Breast epithelium (tissue), 4 donors: ENCODE measurements at regions not wholly inside any gene's neighbourhood (a gene's known extent, or its start where the extent isn't known, plus 50 kb on each side); places are given as distances from the start of the nearest gene placed in this dataset.

Experiments
- DNase-seq, 2 donors: peaks; one replicate each; pipeline ENCODE4 v3.0.0-alpha.2; 2019; ENCODE audit warnings: low spot score in 2 of 2
- H3K27ac ChIP-seq, 2 donors: fragments of 200-600 bp; sonication (generic) in 1 of 2; one replicate each; pipeline ENCODE4 v1.5.1; 2016 to 2019; ENCODE audit warnings: mild to moderate bottlenecking in 1 of 2
- H3K27me3 ChIP-seq, 2 donors: fragments of 200-600 bp; sonication (generic) in 1 of 2; one replicate each; pipeline versions ENCODE4 v1.5.1 to v1.6.0; 2017 to 2019; ENCODE audit warnings: control low read depth in 1 of 2, mild to moderate bottlenecking in 1 of 2
- H3K36me3 ChIP-seq: fragments of 200-600 bp; one replicate; pipeline ENCODE4 v1.5.1; 2019
- H3K4me1 ChIP-seq, 2 donors: fragments of 200-600 bp; sonication (generic); one replicate each; pipeline ENCODE4 v1.5.1; 2016 to 2019; ENCODE audit warnings: control low read depth in 1 of 2
- H3K4me3 ChIP-seq, 3 donors: fragments of 200-600 bp; sonication (generic); 1 replicate in 2 of 3; 2 replicates in 1 of 3; pipeline ENCODE4 v1.5.1; 2016 to 2019; ENCODE audit warnings: mild to moderate bottlenecking in 3 of 3, moderate library complexity in 2 of 3
- H3K9me3 ChIP-seq, 2 donors: fragments of 200-600 bp; sonication (generic) in 1 of 2; one replicate each; pipeline ENCODE4 v1.5.1; 2016 to 2019; ENCODE audit warnings: control low read depth in 1 of 2
- CTCF ChIP-seq, 3 donors: fragments of 450-650 bp; IDR thresholded peaks; one replicate each; pipeline ENCODE4 v1.5.1; 2016 to 2017; ENCODE audit warnings: antibody characterized with exemption in 3 of 3, mild to moderate bottlenecking in 3 of 3, moderate library complexity in 3 of 3
- POLR2A ChIP-seq: fragments of 450-650 bp; IDR thresholded peaks from one replicate; pipeline ENCODE4 v1.6.1; 2016; ENCODE audit warnings: antibody characterized with exemption, mild to moderate bottlenecking, moderate library complexity
- POLR2AphosphoS5 ChIP-seq, 3 donors: sonication (generic); formaldehyde crosslinking; IDR thresholded peaks; one replicate each; pipeline ENCODE4 v1.6.1; 2017; ENCODE audit warnings: antibody characterized with exemption in 3 of 3
- intact Hi-C: fragments of 100-400 bp; cut with DNase I; formaldehyde crosslinking; loops from one replicate; pipeline ENCODE4 v1.15.1; 2023; ENCODE audit warnings: low total_unique reads

GRCh38 chr1:104852151-104852550 is 1102.5 kb downstream of the AMY1C start:
- H3K4me1 ChIP-seq, result no peaks in the 10 kb centered on the region
- no peak overlapping the region for H3K4me3 ChIP-seq
- no peaks in the 10 kb centered on the region for H3K36me3 ChIP-seq
- H3K27me3 ChIP-seq, result no peaks in the 10 kb centered on the region
- intact Hi-C loops, result no loop called here
- H3K27ac ChIP-seq, result no peak overlapping the region
- no peak for TF ChIP-seq POLR2AphosphoS5 (IDR thresholded peaks at IDR 0.05)
- TF ChIP-seq CTCF (IDR thresholded peaks at IDR 0.05), result no peak
- TF ChIP-seq POLR2A, result no peak
- no peaks in the 10 kb centered on the region for H3K9me3 ChIP-seq
- no peak for DNase-seq

- intact Hi-C loops, result no loop called here
- Histone ChIP-seq H3K36me3 (no peaks in the 10 kb centered on the region), H3K4me3 (no peak overlapping the region), H3K9me3 (no peaks in the 10 kb centered on the region), H3K4me1 (no peaks in the 10 kb centered on the region), H3K27ac (no peak overlapping the region), H3K27me3 (no peaks in the 10 kb centered on the region)
- TF ChIP-seq POLR2A (no peak), POLR2AphosphoS5 (IDR thresholded peaks at IDR 0.05) (no peak), CTCF (IDR thresholded peaks at IDR 0.05) (no peak)
- DNase-seq, result no peak
These were observed 1103.6 kb downstream of the AMY1C start for GRCh38 chr1:104853276-104853675.

GRCh38 chr1:104854529-104854928 is 1104.8 kb downstream of the AMY1C start:
- H3K4me1 ChIP-seq, result no peaks in the 10 kb centered on the region
- no peaks in the 10 kb centered on the region for H3K36me3 ChIP-seq
- no peaks in the 10 kb centered on the region for H3K9me3 ChIP-seq
- no peak for TF ChIP-seq CTCF (IDR thresholded peaks at IDR 0.05)
- no peak for TF ChIP-seq POLR2A
- TF ChIP-seq POLR2AphosphoS5 (IDR thresholded peaks at IDR 0.05), result no peak
- intact Hi-C loops, result no loop called here
- H3K27ac ChIP-seq, result no peak overlapping the region
- DNase-seq, result no peak
- no peaks in the 10 kb centered on the region for H3K27me3 ChIP-seq
- no peak overlapping the region for H3K4me3 ChIP-seq

- Histone ChIP-seq H3K4me3 (no peak overlapping the region), H3K27ac (no peak overlapping the region), H3K9me3 (no peaks in the 10 kb centered on the region), H3K27me3 (no peaks in the 10 kb centered on the region), H3K4me1 (no peaks in the 10 kb centered on the region), H3K36me3 (no peaks in the 10 kb centered on the region)
- TF ChIP-seq POLR2AphosphoS5 (IDR thresholded peaks at IDR 0.05), result no peak
- no peak for TF ChIP-seq POLR2A
- TF ChIP-seq CTCF (IDR thresholded peaks at IDR 0.05), result no peak
- DNase-seq, result no peak
- intact Hi-C loops, result no loop called here
These were observed 1105.9 kb downstream of the AMY1C start for GRCh38 chr1:104855550-104855949.

- Histone ChIP-seq H3K4me3 (no peak overlapping the region), H3K27me3 (no peaks in the 10 kb centered on the region), H3K27ac (no peak overlapping the region), H3K36me3 (no peaks in the 10 kb centered on the region), H3K9me3 (no peaks in the 10 kb centered on the region), H3K4me1 (no peaks in the 10 kb centered on the region)
- TF ChIP-seq POLR2A (no peak), POLR2AphosphoS5 (IDR thresholded peaks at IDR 0.05) (no peak), CTCF (IDR thresholded peaks at IDR 0.05) (no peak)
- DNase-seq, result no peak
- intact Hi-C loops, result no loop called here
These were observed 1106.4 kb downstream of the AMY1C start for GRCh38 chr1:104856091-104856490.
